ENCODE measurements at regions not wholly inside any gene's neighbourhood (a gene's known extent, or its start where the extent isn't known, plus 50 kb on each side); places are given as distances from the start of the nearest gene placed in this dataset.
"Not testable (repeated sequence)": the region's sequence is repeated elsewhere in the genome, so short reads cannot be mapped to it uniquely, and the experiment has no call there.

DNA sequence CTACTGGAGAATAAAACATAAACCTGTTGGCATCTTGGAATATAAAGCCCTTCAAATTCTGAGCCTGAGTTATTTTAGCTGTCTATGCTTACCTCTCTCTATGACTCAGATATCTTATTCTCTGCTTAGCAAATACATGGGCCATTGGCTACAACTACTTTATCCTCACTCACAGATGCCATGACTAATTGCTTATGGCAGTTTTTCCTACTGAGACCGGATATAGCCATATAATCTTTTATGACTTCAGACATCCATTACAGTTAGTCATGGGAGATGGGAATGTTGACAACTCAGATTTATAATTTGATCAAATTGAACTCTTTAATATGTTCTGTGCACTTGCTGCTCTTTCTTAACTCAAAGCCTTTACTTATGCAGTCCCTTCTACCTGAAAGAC, 502.4 kb upstream of the ATP2B1 start:
- no peak for DNase-seq (ENCODE audit: low spot score)

DNA sequence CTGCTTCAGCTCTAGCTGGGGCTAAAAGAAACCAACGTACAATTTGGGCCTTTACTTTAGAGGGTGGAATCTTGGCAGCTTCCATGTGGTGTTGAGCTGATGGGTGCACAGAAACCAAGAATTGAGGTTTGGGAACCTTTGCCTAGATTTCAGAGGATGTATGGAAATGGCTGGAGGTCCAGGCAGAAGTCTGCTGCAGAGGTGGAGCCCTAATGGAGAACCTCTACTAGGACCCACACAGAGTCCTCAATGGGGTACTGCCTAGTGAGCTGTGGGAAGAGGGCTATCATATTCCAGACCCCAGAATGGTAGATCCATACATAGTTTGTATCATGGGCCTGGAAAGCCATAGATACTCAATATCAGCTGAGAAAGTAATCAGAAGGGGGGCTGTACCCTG, 500.4 kb upstream of the ATP2B1 start:
- DNase-seq (ENCODE audit: low spot score) = no peak

DNA sequence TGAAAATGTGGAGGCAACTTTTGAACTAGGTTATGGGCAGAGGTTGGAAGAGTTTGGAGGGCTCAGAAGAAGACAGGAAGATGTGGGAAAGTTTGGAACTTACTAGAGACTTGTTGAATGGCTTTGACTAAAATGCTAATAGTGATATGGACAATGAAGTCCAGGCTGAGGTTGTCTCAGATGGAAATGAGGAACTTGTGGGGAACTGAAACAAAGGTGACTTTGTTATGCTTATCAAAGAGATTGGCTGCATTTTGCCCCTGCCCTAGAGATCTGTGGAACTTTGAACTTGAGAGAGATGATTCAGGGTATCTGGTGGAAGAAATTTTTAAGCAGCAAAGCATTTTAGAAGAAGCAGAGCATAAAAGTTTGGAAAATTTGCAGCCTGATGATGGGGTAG, 499.7 kb upstream of the ATP2B1 start:
- not testable (repeated sequence) for DNase-seq (ENCODE audit: low spot score)

DNA sequence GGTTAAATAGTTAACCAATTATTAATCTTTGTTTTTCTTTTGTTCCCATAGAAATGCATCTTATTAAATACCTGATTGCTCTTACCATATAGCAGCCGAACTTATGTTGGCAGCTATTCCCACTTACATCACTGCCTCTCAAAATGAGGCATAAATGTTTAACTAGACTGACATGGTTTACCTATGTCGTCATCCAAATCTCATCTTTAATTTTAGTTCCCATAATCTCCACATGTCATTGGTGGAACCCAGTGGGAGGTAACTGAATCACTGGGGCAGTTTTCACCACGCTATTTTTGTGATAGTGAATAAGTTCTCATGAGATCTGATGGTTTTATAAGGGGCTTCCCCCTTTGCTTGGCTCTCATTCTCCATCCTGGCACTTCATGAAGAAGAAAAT, 499.2 kb upstream of the ATP2B1 start:
- no peak for DNase-seq (ENCODE audit: low spot score)

DNA sequence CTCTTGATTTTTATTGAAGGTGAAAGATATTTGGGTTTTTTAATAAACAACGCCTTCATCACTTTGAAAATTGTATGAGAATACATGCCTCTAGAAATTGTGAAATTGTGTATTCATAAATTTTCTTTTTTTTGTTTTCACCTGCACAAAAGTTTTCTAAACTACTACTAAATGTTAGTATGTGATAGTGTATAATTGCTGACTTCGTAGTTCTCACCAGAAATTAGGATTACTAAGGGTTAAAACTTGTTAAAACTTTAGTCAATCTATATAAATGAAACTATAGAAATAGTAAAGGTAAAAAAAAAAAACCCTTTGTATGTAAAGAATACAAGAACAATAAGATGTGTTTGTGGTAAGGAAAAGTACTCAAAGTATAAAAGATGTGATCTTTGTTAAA, 496.5 kb upstream of the ATP2B1 start:
- no peak for DNase-seq (ENCODE audit: low spot score)

DNA sequence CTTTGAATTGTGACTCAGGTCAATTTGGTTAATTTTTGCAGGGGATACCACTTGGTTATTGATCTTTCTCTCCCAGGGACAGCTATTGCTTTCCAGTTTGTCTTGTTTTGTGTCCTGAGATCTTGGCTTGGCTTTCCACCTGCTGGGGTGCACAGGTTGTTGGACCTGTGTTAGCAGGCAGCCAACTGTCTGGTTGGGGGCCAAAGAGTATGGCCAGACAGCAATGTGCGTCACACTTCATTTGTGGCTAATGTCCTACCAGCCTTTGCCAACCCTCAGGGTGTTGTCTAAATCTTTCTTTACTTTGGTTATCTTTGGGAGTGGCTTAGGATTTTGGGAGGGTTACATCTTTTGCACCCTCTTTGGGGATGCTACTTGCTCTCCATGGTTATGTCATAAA, 494.9 kb upstream of the ATP2B1 start:
- no peak for DNase-seq (ENCODE audit: low spot score)

DNA sequence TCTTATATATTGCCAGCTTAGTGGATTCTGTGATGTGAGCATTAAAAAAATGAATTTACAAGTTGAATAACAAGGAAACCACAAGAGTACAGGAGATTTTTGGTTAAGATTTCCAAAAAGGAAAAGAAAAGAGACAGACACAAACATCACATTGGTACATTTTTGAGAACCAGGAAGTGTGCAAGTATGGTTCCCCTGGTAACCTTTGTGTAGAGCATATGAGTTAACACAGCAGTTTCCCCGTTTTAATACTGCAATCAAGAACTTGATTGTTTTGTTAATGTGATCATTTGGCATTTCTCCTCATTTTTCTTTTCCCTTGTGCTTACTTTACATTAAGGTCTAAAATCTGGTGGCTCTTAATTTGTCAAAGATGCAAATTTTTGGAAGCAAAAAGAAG, 490.4 kb upstream of the ATP2B1 start:
- no peak for DNase-seq (ENCODE audit: low spot score)

DNA sequence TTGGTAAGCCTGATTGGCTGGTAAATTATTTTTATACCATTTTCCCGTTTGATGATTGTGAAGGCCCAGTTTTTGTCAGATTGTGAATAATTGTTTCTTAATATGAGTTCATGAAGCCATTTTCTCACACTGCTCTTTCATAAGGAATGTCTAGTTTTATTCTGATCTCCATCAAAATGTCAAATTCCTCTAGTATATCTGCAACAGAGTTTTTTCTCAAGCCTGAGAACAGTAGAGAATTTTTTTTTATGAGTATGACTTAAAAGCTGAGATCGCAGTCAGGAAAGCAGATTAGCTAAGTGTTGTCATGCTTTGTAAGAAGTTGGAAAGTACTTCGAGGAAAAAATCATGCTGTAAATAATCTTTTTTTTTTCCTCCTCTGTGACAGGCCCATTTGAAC, 484.9 kb upstream of the ATP2B1 start:
- no peak for DNase-seq (ENCODE audit: low spot score)

DNA sequence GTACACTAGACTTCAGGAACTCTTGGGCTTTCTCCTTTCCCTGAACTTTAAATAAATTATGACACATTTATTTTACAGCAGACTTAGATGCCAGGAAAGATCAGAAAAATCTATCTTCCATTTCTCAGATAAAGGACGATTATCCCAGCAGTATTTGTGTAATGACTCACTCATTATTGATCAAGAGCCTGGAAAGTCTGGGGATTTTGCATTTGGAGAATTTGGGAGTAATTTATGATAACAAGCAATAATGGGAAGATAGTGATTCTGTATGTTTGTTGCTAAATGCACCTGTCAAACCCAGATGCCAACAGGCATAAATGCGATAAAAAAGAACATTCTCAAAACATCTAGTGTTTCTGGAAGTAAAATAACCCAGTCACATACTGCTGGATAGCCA, 480.2 kb upstream of the ATP2B1 start:
- no peak for DNase-seq (ENCODE audit: low spot score)

DNA sequence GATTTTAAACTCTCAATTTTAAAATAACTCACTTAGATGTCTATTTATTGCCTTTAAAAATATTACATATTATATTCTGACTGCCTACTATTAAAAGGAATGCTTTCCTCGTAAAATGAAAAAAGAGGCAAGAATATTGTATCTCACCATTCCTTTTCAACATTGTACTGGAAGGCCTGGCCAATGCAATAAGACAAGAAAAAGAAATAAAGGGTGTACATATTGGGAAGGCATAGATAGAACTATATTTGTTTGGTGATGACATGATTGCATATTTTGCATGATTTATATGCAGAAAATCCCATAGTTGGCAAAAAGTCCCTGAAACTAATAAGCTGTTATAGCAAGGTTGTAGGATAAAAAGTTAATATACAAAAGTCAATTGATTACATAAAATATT, 474.6 kb upstream of the ATP2B1 start:
- no peak for DNase-seq (ENCODE audit: low spot score)

DNA sequence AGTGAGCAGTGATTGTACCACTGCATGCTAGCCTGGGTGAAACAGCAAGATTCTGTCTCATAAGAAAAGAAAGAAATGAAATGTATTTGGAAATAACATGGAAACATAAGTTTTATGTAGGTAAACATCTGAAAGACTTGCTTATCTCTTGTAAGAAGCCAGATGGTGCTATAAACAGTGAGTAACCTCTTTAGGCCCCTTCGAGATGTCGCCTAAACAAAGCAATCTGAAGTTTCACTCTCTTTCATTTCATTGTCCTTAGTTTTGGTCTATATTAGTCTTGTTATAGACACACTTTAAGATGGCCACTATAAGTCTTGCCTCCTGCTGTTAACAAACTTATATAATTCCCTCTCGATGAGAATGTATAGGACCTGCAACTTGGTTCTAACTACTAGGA, 472.6 kb upstream of the ATP2B1 start:
- DNase-seq (ENCODE audit: low spot score) = no peak

DNA sequence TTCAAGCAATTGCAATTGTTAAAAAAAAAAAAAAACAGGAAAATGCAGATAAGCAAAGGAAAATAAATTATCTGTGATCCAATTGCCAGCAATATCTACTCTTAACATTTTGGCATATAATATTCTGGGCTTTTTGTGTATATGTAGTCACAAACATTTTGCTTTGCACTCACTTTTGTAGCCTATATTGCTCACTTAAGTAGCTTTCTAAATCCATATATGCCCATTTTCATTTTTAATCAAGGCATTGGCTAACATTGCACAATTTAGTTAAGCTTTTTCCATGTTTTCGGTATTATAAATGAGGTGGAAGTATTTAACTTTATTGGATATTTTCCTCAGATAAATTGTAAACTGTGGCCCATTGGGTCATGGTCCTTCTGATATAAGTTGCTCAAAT, 466.3 kb upstream of the ATP2B1 start:
- DNase-seq (ENCODE audit: low spot score) = no peak

DNA sequence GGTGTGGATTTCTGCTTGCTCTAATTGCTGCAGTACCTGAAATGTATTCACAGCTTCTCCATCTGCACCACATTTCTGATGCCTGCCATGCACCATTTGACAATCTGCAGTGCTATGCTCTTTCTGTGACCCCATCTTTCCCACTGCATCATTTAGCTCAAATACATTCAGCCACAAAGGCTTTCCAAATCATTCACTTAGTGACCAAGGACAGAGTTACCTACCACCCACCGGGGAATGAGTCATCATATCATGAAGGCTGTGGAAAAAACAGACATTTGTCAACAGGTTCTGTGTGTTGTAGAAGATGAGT, 465.5 kb upstream of the ATP2B1 start:
- DNase-seq (ENCODE audit: low spot score) = no peak

DNA sequence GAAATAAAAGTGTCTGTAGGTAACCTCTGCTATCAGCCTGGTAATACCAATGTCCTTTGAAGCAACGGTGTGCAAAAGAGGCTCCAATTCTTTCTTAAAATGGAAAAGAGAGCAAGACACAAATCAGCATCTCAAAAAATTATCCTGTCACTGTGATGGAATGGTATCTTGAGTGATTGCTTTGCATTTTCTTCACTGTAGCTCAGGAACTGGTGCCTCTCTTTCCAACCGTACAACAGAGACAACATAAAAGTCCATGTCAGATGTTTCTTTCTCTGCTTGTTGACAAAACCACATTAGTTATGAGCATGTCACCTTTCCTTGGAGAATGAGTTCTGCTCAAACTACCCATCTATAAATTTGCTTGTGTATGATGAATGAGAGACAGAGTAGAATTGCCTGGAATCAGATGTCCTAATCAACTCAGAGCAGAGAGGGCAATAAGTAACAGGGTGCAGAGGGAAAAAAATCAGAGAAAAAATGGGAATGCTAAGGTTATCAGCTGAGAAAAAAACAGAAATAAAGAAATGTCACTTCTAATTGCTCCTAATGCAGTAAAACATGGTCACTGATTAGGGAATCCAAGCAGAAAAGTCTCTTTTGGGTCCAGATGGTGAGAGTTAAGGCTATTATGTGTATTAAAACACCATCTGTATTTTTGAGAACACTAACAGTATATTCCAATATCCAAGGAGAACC, 465.0 kb upstream of the ATP2B1 start:
- no peak for DNase-seq (ENCODE audit: low spot score)

DNA sequence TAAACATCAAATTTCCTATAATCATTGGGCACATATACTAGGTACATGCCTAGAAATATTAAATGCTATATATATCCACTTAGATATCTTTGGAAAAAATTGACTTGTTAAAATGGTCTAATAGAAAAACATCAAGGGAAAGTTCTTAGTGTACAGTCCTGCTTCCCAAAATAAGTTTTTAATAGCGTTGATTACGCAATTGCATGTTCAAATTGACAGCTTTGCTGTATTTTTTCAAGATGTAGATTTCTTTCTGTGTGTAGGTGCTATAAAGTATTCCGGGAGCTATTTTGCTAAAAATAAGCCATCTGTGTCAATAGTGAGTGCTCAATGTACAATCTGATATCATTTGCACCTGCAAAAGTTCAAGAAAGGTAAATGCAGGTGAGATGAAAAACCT, 463.9 kb upstream of the ATP2B1 start:
- DNase-seq (ENCODE audit: low spot score) = no peak

DNA sequence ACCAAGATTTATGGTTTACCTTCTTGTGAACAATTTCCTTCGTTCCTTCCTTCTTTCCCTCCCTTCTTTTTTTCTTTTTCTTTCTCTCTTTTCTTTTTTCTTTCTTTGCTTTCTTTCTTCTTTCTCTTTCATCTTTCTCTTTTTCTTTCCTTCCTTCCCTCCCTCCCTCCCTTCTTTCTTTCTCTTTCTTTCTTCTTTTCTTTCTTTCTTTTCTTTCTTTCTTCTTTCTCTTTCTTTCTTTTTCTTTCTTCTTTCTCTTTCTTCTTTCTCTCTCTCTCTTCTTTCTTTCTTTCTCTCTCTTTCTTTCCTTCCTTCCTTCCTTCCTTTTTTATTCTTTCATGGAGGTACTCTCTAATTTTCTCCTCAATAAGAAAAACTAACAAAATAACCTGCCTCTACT, 462.1 kb upstream of the ATP2B1 start:
- DNase-seq (ENCODE audit: low spot score) = no peak

DNA sequence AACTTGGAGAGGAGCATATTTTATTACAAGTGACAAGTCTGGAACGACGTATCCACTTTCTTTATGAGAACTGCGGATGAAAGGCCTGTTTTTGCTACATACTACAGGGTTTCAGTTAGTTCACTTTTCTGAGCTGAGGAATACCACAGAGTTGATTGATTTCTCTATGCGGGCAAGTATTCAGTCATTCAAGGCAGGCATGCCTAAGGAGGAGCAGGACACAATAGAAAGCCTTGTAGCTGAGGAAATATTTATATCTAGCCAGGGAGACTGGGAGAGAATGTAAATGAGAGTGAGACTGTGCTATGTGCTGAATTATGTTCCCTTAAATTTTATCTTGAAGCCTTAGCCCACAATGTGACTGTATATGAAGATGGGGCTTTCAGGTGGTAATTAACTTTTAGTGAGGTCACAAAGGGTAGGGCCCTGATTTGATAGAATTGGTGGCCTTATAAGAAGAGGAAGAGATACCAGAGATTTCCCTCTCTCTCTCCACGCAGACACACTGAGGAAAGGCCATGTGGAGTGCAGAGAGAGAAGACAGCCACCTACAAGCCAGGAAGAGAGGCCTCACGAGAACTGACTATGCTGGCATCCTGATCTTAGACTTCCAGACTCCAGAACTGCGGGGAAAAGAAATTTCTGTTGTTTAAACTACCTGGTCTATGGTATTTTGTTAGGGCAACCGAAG, 459.0 kb upstream of the ATP2B1 start:
- DNase-seq (ENCODE audit: low spot score) = no peak

DNA sequence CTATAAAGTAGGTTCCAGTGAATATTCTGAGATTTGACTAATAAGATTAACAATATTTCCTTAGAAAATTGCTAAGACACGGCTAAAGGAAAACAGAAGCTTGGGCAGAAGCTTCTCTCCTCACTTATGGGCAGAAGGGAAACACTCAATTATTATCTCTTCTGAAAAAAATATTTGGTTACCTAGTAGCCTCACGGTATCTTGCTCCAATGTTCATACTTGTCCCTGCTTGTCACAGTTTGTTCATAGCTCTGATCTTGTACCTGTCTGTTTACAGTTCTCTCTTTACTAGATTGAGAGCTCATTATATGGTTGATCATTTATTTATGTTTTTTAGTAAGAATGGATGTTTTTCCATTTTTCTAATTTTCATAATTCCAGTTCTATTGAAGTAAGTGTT, 458.0 kb upstream of the ATP2B1 start:
- no peak for DNase-seq (ENCODE audit: low spot score)

DNA sequence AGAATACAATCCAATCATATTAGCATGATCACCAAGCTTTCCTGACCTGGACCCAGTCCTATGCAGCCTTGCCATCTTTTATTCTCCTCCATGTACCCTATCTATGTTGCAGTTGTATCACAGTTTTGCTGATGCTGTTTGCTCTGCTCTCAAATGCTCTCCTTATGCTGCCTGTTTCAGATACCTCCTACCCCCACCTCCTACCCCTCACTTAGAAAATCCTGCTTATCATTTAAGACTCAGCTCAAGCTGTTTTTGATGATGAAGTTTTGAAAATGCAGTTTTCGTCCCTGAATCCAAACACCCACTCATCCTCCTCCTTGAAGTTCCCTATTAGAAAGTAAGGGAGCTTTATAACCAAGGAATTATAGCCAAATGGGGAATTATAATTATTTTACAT, 457.4 kb upstream of the ATP2B1 start:
- no peak for DNase-seq (ENCODE audit: low spot score)

DNA sequence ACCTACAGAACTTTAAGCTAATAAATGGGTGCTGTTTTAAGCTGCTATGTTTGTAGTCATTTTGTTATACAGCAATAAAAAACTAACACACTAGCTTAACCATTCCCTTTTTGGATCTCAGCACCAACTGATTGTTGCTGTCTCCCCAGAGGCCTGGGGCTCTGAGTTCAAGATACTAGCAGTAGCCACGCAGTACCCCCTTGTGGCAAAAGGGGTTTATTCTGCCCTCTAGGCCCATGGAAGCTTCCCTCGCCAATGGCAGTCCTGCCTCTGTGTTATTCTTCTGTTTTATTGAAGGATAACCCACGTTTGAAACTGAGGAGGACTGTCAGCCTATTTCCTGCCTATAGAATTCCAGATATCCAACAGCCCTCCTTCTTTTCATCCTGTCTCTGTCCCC, 455.3 kb upstream of the ATP2B1 start:
- no peak for DNase-seq (ENCODE audit: low spot score)

DNA sequence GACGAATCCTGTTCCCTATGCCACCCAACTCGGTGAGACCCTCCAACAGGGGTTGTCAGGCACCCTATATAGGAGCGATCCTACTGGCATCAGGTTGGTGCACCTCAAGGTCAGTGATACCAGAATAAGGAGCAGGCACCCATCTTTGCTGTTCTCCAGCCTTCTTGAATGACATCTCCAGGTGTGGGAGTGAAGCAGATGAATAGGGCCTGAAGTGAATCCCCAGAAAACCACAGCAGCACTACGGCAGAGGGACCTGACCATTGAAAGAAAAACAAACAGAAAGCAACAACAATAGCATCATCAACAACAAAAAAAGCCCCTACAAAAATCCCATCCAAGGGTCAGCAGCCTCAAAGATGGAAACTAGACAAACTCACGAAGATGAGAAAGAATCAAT, 445.2 kb upstream of the ATP2B1 start:
- no peak for DNase-seq (ENCODE audit: low spot score)

DNA sequence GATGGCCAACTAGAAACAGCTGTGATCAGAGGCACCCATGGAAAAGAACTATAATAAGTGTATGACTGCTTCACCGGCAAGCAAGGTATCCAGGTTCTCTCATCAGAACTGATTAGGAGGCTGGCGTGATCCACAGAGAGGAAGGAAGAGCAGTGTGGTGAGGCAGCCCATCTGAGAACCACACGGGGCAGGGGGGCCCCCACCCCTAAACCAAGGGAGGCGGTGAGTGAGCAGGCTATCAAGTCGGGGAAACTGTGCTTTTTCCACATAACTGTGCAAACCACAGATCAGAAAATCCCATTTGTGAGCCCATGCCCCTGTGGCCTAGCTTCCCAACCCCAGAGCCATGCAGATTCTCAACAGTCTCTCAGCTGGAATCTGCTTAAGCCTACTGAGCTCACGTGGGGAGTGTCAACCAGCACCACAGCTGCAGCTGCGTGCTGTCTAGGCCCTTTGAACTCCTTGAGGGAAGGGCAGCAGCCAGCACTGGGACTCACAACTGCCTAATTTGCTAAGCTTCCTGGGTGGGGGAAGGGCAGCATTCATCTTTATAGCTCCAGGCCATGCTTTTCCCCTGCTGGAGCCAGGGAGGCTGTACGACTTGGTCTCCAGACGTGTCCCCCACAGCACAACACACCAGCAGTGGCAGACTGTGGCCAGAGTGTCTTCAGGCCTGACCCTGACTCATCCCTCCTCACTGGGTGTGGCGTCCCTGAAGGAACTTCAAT, 444.4 kb upstream of the ATP2B1 start:
- no peak for DNase-seq (ENCODE audit: low spot score)

DNA sequence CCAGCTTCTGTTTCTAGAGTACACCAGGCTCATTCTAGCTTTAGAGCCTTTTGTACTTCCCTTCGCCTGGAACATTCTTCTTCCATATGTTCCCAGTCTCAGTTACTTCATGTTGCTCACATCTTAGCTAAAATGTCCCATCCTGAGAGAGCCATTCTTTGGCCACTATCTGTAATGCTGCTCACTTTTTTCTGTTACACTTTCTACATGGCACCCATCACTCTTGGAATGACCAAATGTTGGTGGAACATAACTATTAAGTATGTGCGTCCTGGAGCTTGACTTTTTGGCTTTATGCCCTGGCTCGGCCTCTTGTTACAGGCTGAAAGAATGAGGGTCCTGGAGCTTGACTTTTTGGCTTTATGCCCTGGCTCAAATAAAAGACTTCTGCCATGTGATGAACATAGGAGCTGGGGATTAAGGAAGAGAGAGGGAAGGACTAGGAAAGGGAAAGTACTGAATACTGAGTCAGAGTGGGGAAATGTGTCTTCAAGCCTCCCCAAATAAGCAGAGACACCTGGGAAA, 442.9 kb upstream of the ATP2B1 start:
- DNase-seq (ENCODE audit: low spot score) = no peak
